ENCODE measurements at regions not wholly inside any gene's neighbourhood (a gene's known extent, or its start where the extent isn't known, plus 50 kb on each side); places are given as distances from the start of the nearest gene placed in this dataset.

DNA sequence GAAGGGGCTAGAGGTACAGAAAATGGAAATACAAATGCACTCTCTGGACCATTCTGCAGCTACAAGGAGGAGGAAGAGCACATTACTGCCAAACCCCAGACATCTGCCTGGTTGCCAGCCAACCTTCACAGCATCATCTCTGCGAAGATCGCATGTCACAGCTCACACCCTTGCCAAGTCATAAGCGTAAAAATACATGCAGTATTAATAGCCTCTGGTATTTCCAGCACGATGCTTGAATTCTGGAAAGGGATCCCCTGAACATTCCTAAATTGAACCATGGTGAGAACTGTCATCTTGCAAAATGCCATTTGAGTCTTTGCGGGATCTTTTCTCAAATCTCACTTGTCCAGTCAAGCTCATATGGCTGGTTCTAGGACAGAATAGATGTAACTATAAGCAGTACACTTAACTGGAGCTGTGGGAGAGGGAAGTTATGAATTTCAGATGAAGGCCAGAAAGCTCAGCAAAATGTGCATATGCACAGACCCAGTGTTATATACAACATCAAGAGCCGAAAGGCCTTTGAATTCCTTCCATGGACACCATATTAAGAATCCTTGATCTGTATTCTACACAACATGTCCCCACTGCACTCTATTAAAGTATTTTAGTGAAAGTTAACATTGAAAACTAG lies 211.6 kb downstream of the DUSP6 start:
- TF ChIP-seq, protein P1, sequence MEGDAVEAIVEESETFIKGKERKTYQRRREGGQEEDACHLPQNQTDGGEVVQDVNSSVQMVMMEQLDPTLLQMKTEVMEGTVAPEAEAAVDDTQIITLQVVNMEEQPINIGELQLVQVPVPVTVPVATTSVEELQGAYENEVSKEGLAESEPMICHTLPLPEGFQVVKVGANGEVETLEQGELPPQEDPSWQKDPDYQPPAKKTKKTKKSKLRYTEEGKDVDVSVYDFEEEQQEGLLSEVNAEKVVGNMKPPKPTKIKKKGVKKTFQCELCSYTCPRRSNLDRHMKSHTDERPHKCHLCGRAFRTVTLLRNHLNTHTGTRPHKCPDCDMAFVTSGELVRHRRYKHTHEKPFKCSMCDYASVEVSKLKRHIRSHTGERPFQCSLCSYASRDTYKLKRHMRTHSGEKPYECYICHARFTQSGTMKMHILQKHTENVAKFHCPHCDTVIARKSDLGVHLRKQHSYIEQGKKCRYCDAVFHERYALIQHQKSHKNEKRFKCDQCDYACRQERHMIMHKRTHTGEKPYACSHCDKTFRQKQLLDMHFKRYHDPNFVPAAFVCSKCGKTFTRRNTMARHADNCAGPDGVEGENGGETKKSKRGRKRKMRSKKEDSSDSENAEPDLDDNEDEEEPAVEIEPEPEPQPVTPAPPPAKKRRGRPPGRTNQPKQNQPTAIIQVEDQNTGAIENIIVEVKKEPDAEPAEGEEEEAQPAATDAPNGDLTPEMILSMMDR (IDR thresholded peaks at IDR 0.05) = no peak
- no peak for TF ChIP-seq POLR2A (IDR thresholded peaks at IDR 0.05)

Data from heart left ventricle (tissue), 13 donors.